ENCODE measurements at regions not wholly inside any gene's neighbourhood (a gene's known extent, or its start where the extent isn't known, plus 50 kb on each side); places are given as distances from the start of the nearest gene placed in this dataset.
A peak's percentile ranks its signal among the peaks of the same experiment; 100 is the strongest.
"Not testable (repeated sequence)": the region's sequence is repeated elsewhere in the genome, so short reads cannot be mapped to it uniquely, and the experiment has no call there.

- not testable (repeated sequence) for DNase-seq
Measured at GRCh38 chr13:90853666-90854065, 493.8 kb upstream of the MIR17HG start.

- no peak for DNase-seq
Measured at GRCh38 chr13:90857921-90858320, 489.6 kb upstream of the MIR17HG start.

GRCh38 chr13:90866006-90866405, 481.5 kb upstream of the MIR17HG start:
- no peak for DNase-seq

GRCh38 chr13:90867336-90867683, 480.2 kb upstream of the MIR17HG start:
- DNase-seq = peak in 1 of 5 experiments; percentile 58

GRCh38 chr13:90868321-90868920, 479.1 kb upstream of the MIR17HG start:
- DNase-seq = no peak

- no peak for DNase-seq
Measured at GRCh38 chr13:90869580-90869979, 477.9 kb upstream of the MIR17HG start.

GRCh38 chr13:90872491-90873025, 474.9 kb upstream of the MIR17HG start:
- no peak for DNase-seq

- DNase-seq = no peak
Measured at GRCh38 chr13:90880790-90881189, 466.7 kb upstream of the MIR17HG start.

GRCh38 chr13:90882551-90882950, 464.9 kb upstream of the MIR17HG start:
- DNase-seq = no peak

- DNase-seq = no peak
Measured at GRCh38 chr13:90883592-90883991, 463.9 kb upstream of the MIR17HG start.

- DNase-seq = peak in 1 of 5 experiments; percentile 3
Measured at GRCh38 chr13:90884066-90884465, 463.4 kb upstream of the MIR17HG start.

GRCh38 chr13:90889906-90890834, 457.3 kb upstream of the MIR17HG start:
- no peak for DNase-seq

- DNase-seq = no peak
Measured at GRCh38 chr13:90891329-90891728, 456.2 kb upstream of the MIR17HG start.

- DNase-seq = not testable (repeated sequence)
Measured at GRCh38 chr13:90893199-90893598, 454.3 kb upstream of the MIR17HG start.

- DNase-seq = no peak
Measured at GRCh38 chr13:90896002-90896401, 451.5 kb upstream of the MIR17HG start.

GRCh38 chr13:90898811-90899210, 448.7 kb upstream of the MIR17HG start:
- DNase-seq = no peak

GRCh38 chr13:90899416-90899815, 448.1 kb upstream of the MIR17HG start:
- DNase-seq = no peak

GRCh38 chr13:90902255-90902654, 445.2 kb upstream of the MIR17HG start:
- no peak for DNase-seq

GRCh38 chr13:90906554-90906953, 440.9 kb upstream of the MIR17HG start:
- no peak for DNase-seq

GRCh38 chr13:90908792-90909191, 438.7 kb upstream of the MIR17HG start:
- DNase-seq = no peak

GRCh38 chr13:90910018-90910639, 437.4 kb upstream of the MIR17HG start:
- no peak for DNase-seq

GRCh38 chr13:90912247-90912646, 435.2 kb upstream of the MIR17HG start:
- DNase-seq = no peak

- DNase-seq = no peak
Measured at GRCh38 chr13:90918536-90918935, 429.0 kb upstream of the MIR17HG start.
